Right forelimb (tissue), 1 donor: ENCODE measurements at regions not wholly inside any gene's neighbourhood (a gene's known extent, or its start where the extent isn't known, plus 50 kb on each side); places are given as distances from the start of the nearest gene placed in this dataset.
"Not testable (repeated sequence)": the region's sequence is repeated elsewhere in the genome, so short reads cannot be mapped to it uniquely, and the experiment has no call there.

ENCODE experiments used
- DNase-seq: peaks from one replicate; pipeline ENCODE4 v3.0.0-alpha.2; 2018

DNA sequence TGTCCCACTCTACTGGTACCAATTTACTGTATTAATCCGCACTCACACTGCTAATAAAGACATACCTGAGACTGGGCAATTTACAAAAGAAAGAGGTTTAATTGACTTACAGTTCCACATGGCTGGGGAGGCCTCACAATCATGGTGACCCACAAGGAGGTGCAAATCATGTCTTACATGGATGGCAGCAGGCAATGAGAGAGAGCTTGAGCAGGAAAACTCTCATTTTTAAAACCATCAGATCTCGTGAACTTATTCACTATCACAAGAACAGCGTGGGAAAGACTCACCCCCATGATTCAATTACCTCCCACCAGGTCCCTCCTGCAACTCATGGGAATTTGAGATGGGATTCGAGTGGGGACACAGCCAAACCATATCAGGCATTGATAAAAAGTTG, 298.5 kb downstream of the DUSP6 start:
- not testable (repeated sequence) for DNase-seq

- no peak for DNase-seq
Observed at GRCh38 chr12:89051065-89051677, 301.1 kb downstream of the DUSP6 start.

DNA sequence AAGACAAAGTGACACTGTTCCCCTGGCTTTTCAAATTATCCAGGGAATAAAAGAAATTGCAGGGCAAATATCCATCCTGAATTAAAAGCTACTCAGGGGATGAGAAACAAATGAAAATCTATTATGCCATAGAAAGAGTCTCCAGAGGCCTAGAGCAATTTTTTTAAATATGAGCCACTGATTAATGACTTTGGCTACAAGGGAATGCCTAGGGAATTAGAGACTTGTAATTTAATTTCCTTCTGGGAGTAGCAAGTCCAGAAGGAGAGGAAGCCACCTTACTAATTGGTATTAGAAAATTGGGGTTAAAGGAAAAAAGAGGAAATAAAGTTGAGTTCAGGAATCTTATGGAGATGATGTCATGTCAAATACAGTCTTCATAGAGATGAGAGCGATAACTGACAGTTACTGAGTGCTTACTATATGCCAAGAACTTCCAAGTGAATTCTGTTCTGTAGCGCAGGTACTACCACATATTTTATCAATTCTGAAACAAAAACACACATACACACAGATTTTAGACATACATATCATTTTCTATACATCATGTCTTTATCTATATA, 304.4 kb downstream of the DUSP6 start:
- no peak for DNase-seq

- no peak for DNase-seq
Observed at GRCh38 chr12:89041078-89041477, 311.2 kb downstream of the DUSP6 start.

- peak; percentile 48 for DNase-seq
Observed at GRCh38 chr12:89040146-89040964, 311.9 kb downstream of the DUSP6 start.

GRCh38 chr12:89038831-89039512, 313.3 kb downstream of the DUSP6 start:
- DNase-seq, result no peak

GRCh38 chr12:89033062-89033461, 319.2 kb downstream of the DUSP6 start:
- no peak for DNase-seq

DNA sequence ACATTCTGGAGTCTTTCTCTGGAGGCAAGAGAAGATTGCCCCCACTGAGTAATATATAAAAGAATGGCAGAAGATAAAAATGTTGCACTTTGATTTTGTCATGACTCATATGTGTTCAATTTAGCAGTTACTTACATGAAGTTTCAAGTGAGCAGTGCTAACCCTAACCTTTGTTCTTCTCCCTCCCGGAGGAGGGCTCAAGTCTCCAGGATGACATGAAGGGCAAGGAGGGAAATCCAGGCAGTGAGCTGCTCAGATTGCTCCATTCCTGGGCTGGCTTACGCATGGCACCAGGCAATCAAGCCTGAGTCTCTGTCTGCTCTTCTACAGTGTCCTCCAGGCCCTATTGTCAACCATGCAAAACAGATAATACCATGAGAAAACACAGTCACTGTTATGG, 322.3 kb downstream of the DUSP6 start:
- DNase-seq, result no peak

DNA sequence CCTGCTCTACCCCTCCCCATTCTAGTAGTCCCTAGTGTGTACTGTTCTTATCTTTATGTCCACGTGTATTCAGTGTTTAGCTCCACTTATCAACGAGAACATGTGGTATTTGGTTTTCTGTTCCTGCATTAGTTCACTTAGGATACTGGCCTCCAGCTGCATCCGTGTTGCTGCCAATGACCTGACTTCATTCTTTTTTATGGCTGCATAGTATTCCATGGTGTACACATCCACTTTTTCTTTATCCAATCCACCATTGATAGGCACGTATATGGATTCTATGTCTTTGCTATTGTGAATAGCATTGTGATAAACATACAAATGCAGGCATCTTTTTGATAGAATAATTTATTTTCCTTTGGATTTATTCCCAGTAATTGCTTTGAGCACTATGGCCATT, 327.7 kb downstream of the DUSP6 start:
- DNase-seq, result no peak

- DNase-seq, result no peak
Observed at GRCh38 chr12:89023936-89024335, 328.4 kb downstream of the DUSP6 start.

- DNase-seq, result no peak
Observed at GRCh38 chr12:89020689-89021088, 331.6 kb downstream of the DUSP6 start.

GRCh38 chr12:89020121-89020480, 332.2 kb downstream of the DUSP6 start:
- DNase-seq, result no peak

GRCh38 chr12:89019439-89020120, 332.7 kb downstream of the DUSP6 start:
- DNase-seq, result peak; percentile 75

DNA sequence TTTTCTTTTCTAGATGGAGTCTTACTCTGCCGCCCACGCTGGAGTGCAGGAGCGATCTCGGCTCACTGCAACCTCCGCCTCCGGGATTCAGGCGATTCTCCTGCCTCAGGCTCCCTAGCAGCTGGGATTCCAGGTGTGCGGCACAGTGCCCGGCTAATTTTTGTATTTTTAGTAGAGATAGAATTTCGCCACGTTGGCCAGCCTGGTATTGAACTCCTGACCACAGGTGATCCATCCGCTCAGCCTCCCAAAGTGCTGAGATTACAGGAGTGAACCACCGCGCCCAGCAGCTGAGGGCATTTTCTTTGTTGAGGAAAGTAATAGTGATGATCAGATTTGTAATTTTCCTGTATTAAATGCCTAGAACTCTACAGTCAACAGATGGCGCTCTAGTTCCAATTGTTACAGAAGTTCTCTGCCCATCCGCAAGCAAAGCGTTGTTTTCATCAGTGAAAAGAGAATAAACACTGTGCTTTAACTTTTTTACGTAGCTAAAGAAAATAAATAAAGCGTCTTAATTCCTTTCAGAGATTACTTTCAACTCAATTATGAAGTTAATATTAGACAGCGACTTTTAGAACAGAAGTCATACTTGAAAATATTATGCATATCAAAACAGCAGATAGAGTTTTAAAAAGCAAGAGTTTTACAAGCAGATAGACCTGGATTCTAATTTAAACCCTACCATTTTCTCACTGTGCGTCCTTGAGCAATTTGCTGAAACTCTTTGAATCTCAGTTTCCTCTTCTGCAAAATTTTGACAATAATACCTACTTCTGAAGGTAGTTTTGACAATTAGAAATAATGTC, 335.1 kb downstream of the DUSP6 start:
- no peak for DNase-seq

- no peak for DNase-seq
Observed at GRCh38 chr12:89015419-89015818, 336.9 kb downstream of the DUSP6 start.

DNA sequence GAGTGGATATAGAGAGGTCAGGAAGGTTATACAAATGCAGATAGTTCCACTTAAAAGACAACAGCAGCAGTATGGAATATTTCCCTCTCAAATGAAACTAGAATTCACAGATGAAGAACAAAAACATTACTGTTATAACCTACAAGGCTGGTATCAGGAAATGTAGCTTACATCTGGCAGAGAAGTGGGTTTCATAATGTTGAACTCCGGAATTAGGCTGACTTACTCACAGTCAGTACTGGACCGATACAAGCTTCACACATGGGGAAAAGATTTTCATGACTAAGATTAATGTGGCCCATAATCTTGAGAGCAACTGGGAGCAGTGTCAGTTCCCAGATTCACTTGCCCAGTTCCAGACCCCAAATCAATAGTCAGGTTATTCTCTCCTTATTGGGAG, 353.9 kb downstream of the DUSP6 start:
- DNase-seq, result no peak

GRCh38 chr12:88996200-88996788, 356.0 kb downstream of the DUSP6 start:
- no peak for DNase-seq

- DNase-seq, result no peak
Observed at GRCh38 chr12:88994971-88995370, 357.3 kb downstream of the DUSP6 start.

DNA sequence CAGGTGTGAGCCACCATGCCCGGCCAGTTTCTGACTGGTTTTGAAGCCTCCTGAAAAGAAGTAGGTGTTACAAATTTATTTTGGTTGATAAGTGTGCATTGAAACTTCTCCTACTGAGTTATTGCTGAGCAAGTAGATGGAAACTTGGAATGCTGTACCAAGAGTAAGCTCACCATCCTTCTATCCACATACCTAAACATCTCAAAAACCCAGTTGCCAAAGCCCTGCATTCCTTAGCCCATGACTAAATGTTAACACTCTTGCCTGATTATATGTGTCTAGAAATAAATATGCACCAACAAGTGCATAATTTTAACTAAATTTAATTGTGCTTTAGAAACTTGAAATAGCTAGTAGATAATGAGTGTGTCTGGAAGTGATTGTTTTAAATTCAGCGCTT, 357.8 kb downstream of the DUSP6 start:
- no peak for DNase-seq

- no peak for DNase-seq
Observed at GRCh38 chr12:88993651-88994050, 358.6 kb downstream of the DUSP6 start.

- DNase-seq, result no peak
Observed at GRCh38 chr12:88986056-88986455, 366.2 kb downstream of the DUSP6 start.

DNA sequence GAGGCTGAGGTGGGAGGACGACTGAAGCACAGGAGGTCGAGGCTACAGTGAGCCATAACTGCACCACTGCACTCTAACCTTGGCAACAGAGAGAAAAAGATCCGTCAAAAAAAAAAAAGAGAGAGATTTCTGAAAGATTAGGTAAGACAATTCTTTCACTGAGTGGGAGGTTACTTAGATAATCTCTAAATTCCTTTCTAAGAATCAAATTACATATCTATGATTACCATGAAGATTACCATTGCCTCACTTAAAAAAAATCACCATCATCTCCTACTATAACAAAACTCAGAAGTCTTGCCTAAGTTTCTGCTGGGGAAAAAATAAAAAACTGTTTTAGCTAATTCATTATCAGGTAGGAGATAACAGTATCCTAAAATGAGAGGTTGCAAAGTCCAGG, 366.7 kb downstream of the DUSP6 start:
- no peak for DNase-seq
